K562 (cell line): ENCODE measurements at regions not wholly inside any gene's neighbourhood (a gene's known extent, or its start where the extent isn't known, plus 50 kb on each side); places are given as distances from the start of the nearest gene placed in this dataset.

Source experiments
- ATAC-seq: fragments of 200-7000 bp; cut with Tn5 transposase; 3 replicates; pipeline ENCODE4 v1.9.1; 2020; ENCODE audit warnings: moderate library complexity
- BruUV-seq: library from RNA; stranded (reverse); fragments of 400-500 nt; replicated peaks from 2 replicates; lab custom pipeline; 2021; lab: Mats Ljungman, UMichigan
- CTCF ChIA-PET: fragments of 300-600 bp; formaldehyde crosslinking; extraction: SDS; loops from one replicate; lab custom pipeline; 2021; ENCODE audit warnings: low intra/inter-chr PET ratio; lab: Yijun Ruan, JAX
- POLR2A ChIA-PET: fragments of 300-600, 350-650 bp; sonication (Branson Sonifier 250); formaldehyde crosslinking; extraction: SDS; loops from one replicate; lab custom pipeline; 2021; ENCODE audit warnings: antibody characterized with exemption, inconsistent platforms; lab: Yijun Ruan, JAX
- DNase-seq, 4 experiments: peaks; one replicate each; pipeline versions ENCODE4 v3.0.0 to v3.0.0-alpha.2; 2011 to 2018; ENCODE audit warnings: low spot score in 3 of 4, mixed read lengths in 3 of 4; ENCODE audit errors: extremely low read depth in 1 of 4
- FAIRE-seq: peaks from 2 replicates; lab custom pipeline; 2011; peaks lifted over from hg19 to GRCh38; lab: Jason Lieb, UNC
- H2AFZ ChIP-seq: 2 replicates; pipeline ENCODE4 v1.6.0; 2011; ENCODE audit warnings: low read depth, low read length, control low read depth, inconsistent platforms
- H3K27ac ChIP-seq: fragments of 200-600 bp; 3 replicates; pipeline ENCODE4 v1.8.0; 2011; ENCODE audit warnings: low read depth, mild to moderate bottlenecking, control low read depth, inconsistent platforms, low read length, moderate library complexity, mixed read lengths; ENCODE audit errors: extremely low read depth
- H3K27me3 ChIP-seq, 2 experiments: fragments of 300-600 bp in 1 of 2; 2 replicates in 1 of 2; 3 replicates in 1 of 2; pipeline versions ENCODE4 v1.6.0 to v1.8.0; 2011; ENCODE audit warnings: inconsistent platforms in 2 of 2, low read length in 2 of 2, mild to moderate bottlenecking in 1 of 2, mixed read lengths in 1 of 2, moderate library complexity in 1 of 2; ENCODE audit not compliant: control insufficient read depth in 2 of 2, insufficient read depth in 2 of 2
- H3K36me3 ChIP-seq: fragments of 300-600 bp; 3 replicates; pipeline ENCODE4 v1.8.0; 2011; ENCODE audit warnings: mild to moderate bottlenecking, low read length, inconsistent platforms; ENCODE audit not compliant: control insufficient read depth, insufficient read depth
- H3K4me1 ChIP-seq, 2 experiments: fragments of 200-600 bp in 1 of 2; replicated peaks in 1 of 2; 2 replicates in 1 of 2; 3 replicates in 1 of 2; pipeline versions ENCODE4 v1.5.1 to v1.8.0; 2011; ENCODE audit warnings: inconsistent platforms in 2 of 2, low read length in 2 of 2, mild to moderate bottlenecking in 1 of 2, mixed read lengths in 1 of 2, moderate library complexity in 1 of 2; ENCODE audit not compliant: control insufficient read depth in 2 of 2, insufficient read depth in 2 of 2
- H3K4me2 ChIP-seq: 2 replicates; pipeline ENCODE4 v1.6.1; 2011; ENCODE audit warnings: low read length, control low read depth, inconsistent platforms, mixed read lengths; ENCODE audit not compliant: insufficient read depth
- H3K4me3 ChIP-seq: fragments of 200-600 bp; sonication (generic), shearing (Covaris generic); 2 replicates; pipeline ENCODE4 v1.5.1; 2016; ENCODE audit warnings: control low read depth, inconsistent platforms
- H3K79me2 ChIP-seq: fragments of 200-600 bp; 3 replicates; pipeline ENCODE4 v1.8.0; 2011; ENCODE audit warnings: low read length, inconsistent platforms; ENCODE audit not compliant: control insufficient read depth, insufficient read depth
- H3K9ac ChIP-seq, 2 experiments: 2 replicates each; pipeline versions ENCODE4 v1.6.0 to v1.6.1; 2011; ENCODE audit warnings: low read depth in 2 of 2, low read length in 2 of 2, control low read depth in 1 of 2, inconsistent platforms in 1 of 2, mild to moderate bottlenecking in 1 of 2, mixed read lengths in 1 of 2; ENCODE audit not compliant: insufficient read depth in 1 of 2
- H3K9me1 ChIP-seq: one replicate; pipeline ENCODE4 v1.6.0; 2011; ENCODE audit warnings: inconsistent platforms, mild to moderate bottlenecking, low read length, moderate library complexity; ENCODE audit not compliant: control insufficient read depth, insufficient read depth
- H3K9me3 ChIP-seq: replicated peaks from 2 replicates; pipeline ENCODE4 v1.5.1; 2011; ENCODE audit warnings: low read depth, low read length, inconsistent platforms; ENCODE audit not compliant: control insufficient read depth, insufficient read depth
- H4K20me1 ChIP-seq: replicated peaks from 2 replicates; pipeline ENCODE4 v1.6.1; 2011; ENCODE audit warnings: low read length, inconsistent platforms, mixed read lengths; ENCODE audit not compliant: control insufficient read depth, insufficient read depth
- ATF2 ChIP-seq: sonication (generic); formaldehyde crosslinking; IDR thresholded peaks from 2 replicates; pipeline ENCODE4 v1.8.1; 2022; ENCODE audit warnings: missing genetic modification reagents
- C11orf30 ChIP-seq: fragments of 450-650 bp; IDR thresholded peaks from 2 replicates; pipeline ENCODE4 v1.6.1; 2016; ENCODE audit warnings: low read depth, mild to moderate bottlenecking
- CLOCK ChIP-seq: fragments of 250-450 bp; sonication (Bioruptor Pico); IDR thresholded peaks from 2 replicates; pipeline ENCODE4 v1.4.0; 2020; ENCODE audit warnings: mild to moderate bottlenecking, moderate library complexity, borderline replicate concordance
- DMBX1 ChIP-seq: fragments of 250-450 bp; sonication (Bioruptor Pico); IDR thresholded peaks from 2 replicates; pipeline ENCODE4 v1.8.0; 2022; ENCODE audit warnings: inconsistent platforms, mild to moderate bottlenecking, moderate library complexity, borderline replicate concordance
- MLX ChIP-seq, 2 experiments: fragments of 450-650 bp in 1 of 2; sonication (generic) in 1 of 2; formaldehyde crosslinking; conservative IDR thresholded peaks; 2 replicates each; pipeline versions ENCODE4 v1.4.0 to v1.8.1; 2020 to 2022; ENCODE audit warnings: mild to moderate bottlenecking in 1 of 2, missing genetic modification reagents in 1 of 2
- NCOA6 ChIP-seq: fragments of 450-650 bp; IDR thresholded peaks from 2 replicates; pipeline ENCODE4 v1.6.1; 2017; ENCODE audit warnings: mild to moderate bottlenecking
- POLR2H ChIP-seq: IDR thresholded peaks from 2 replicates; pipeline ENCODE4 v1.6.1; 2016; ENCODE audit warnings: missing genetic modification characterization, low read depth, mild to moderate bottlenecking, control low read depth, missing compliant biosample characterization, moderate library complexity
- SIN3A ChIP-seq, 2 experiments: fragments of 150-350 bp in 1 of 2; IDR thresholded peaks; 2 replicates each; pipeline ENCODE4 v1.6.1; 2011 to 2016; ENCODE audit warnings: borderline replicate concordance in 2 of 2, low read depth in 2 of 2, low read length in 2 of 2, mild to moderate bottlenecking in 2 of 2, moderate library complexity in 2 of 2; ENCODE audit not compliant: control insufficient read depth in 1 of 2
- SNIP1 ChIP-seq: fragments of 450-650 bp; IDR thresholded peaks from 2 replicates; pipeline ENCODE4 v1.7.1; 2017; ENCODE audit warnings: low read depth, mild to moderate bottlenecking
- THRB ChIP-seq: fragments of 450-650 bp; formaldehyde crosslinking; conservative IDR thresholded peaks from 2 replicates; pipeline ENCODE4 v1.4.0; 2022; ENCODE audit warnings: mild to moderate bottlenecking, missing genetic modification characterization
- UBTF ChIP-seq, 2 experiments: IDR thresholded peaks; 2 replicates each; pipeline ENCODE4 v1.6.1; 2012; ENCODE audit warnings: improper control_type of control experiment in 2 of 2, low read depth in 2 of 2, low read length in 2 of 2, borderline replicate concordance in 1 of 2
- ZNF408 ChIP-seq: fragments of 250-450 bp; sonication (Bioruptor Pico); IDR thresholded peaks from 2 replicates; pipeline ENCODE4 v1.4.0; 2020; ENCODE audit warnings: low read depth, mild to moderate bottlenecking, moderate library complexity
- in situ Hi-C: fragments of 300-500 bp; cut with MboI; formaldehyde crosslinking; loops from 4 replicates; pipeline ENCODE4 v1.15.0; 2018; ENCODE audit warnings: inconsistent platforms, mixed read lengths
- intact Hi-C: fragments of 100-400 bp; cut with micrococcal nuclease; formaldehyde crosslinking; loops from 2 replicates; pipeline ENCODE4 v1.14.2; 2022

GRCh38 chr5:7208938-7209337 is 187.0 kb upstream of the ADCY2 start (continued):
- TF ChIP-seq UBTF (IDR thresholded peaks at IDR 0.05; ENCODE audit: borderline replicate concordance in 1 of 2, low read depth in 2 of 2, low read length in 2 of 2): no peak
- no peak for TF ChIP-seq MLX (CRISPR knock-in tag; conservative IDR thresholded peaks at IDR 0.05)
- TF ChIP-seq THRB: no peak

GRCh38 chr5:7209658-7210057 is 186.3 kb upstream of the ADCY2 start:
- Histone ChIP-seq H3K9me3 (no peaks in the 10 kb centered on the region), H4K20me1 (no peaks in the 10 kb centered on the region), H3K4me3 (no peak overlapping the region), H3K27me3 (no peaks in the 10 kb centered on the region; a peak in 1 of 5 replicates), H3K27ac (no peak overlapping the region), H3K79me2 (no peaks in the 10 kb centered on the region), H3K9ac (no peak overlapping the region), H3K36me3 (no peaks in the 10 kb centered on the region), H3K4me2 (no peak overlapping the region), H3K4me1 (no peaks in the 10 kb centered on the region), H2AFZ (no peak overlapping the region), H3K9me1 (no peaks in the 10 kb centered on the region)
- intact Hi-C loops: no loop called here
- FAIRE-seq (no peak), ATAC-seq (no peak), DNase-seq (no peak)
- POLR2A ChIA-PET: no interaction called here
- in situ Hi-C loops: no loop called here
- CTCF ChIA-PET: no interaction called here
- BruUV-seq: no TSS peak
- TF ChIP-seq SIN3A (IDR thresholded peaks at IDR 0.05; ENCODE audit: borderline replicate concordance in 2 of 2, control insufficient read depth in 1 of 2, low read depth in 2 of 2, low read length in 2 of 2) (no peak), C11orf30 (no peak), CLOCK (CRISPR knock-in tag) (no peak), SNIP1 (no peak), DMBX1 (CRISPR knock-in tag) (no peak), ATF2 (CRISPR knock-in tag) (no peak), NCOA6 (no peak), ZNF408 (CRISPR knock-in tag) (no peak), POLR2H (no peak)
